Endothelial cell of umbilical vein (primary cell): ENCODE measurements at regions not wholly inside any gene's neighbourhood (a gene's known extent, or its start where the extent isn't known, plus 50 kb on each side); places are given as distances from the start of the nearest gene placed in this dataset.

Experiments
- BruUV-seq: library from RNA; stranded (reverse); fragments of 400-500 nt; replicated peaks from 2 replicates; lab custom pipeline; 2021; lab: Mats Ljungman, UMichigan
- CTCF ChIA-PET: fragments of 300-600, 350-600 bp; sonication (Branson Sonifier 250); formaldehyde crosslinking; loops from one replicate; lab custom pipeline; 2021; ENCODE audit warnings: antibody characterized with exemption, inconsistent platforms; lab: Charles Lee
- POLR2A ChIA-PET: fragments of 300-600, 350-600 bp; sonication (Branson Sonifier 250); formaldehyde crosslinking; loops from one replicate; lab custom pipeline; 2021; ENCODE audit warnings: antibody characterized with exemption, inconsistent platforms; lab: Charles Lee
- DNase-seq: peaks from one replicate; pipeline ENCODE4 v3.0.0-alpha.2; 2011; ENCODE audit warnings: low read depth, low spot score
- FAIRE-seq: peaks from 2 replicates; lab custom pipeline; 2011; peaks lifted over from hg19 to GRCh38; lab: Jason Lieb, UNC
- H2AFZ ChIP-seq: 2 replicates; pipeline ENCODE4 v1.6.0; 2012; ENCODE audit warnings: low read depth, low read length, control low read depth, inconsistent platforms
- H3K27ac ChIP-seq: 2 replicates; pipeline ENCODE4 v1.5.1; 2011; ENCODE audit warnings: low read depth, mild to moderate bottlenecking, control low read depth, low read length, moderate library complexity; ENCODE audit not compliant: insufficient read depth
- H3K27me3 ChIP-seq, 2 experiments: 2 replicates each; pipeline versions ENCODE4 v1.6.0 to v1.6.1; 2011; ENCODE audit warnings: low read length in 2 of 2, mixed read lengths in 1 of 2; ENCODE audit not compliant: control insufficient read depth in 2 of 2, insufficient read depth in 2 of 2
- H3K36me3 ChIP-seq, 2 experiments: 2 replicates in 1 of 2; 3 replicates in 1 of 2; pipeline ENCODE4 v1.5.1; 2011; ENCODE audit warnings: low read length in 2 of 2, mild to moderate bottlenecking in 1 of 2, moderate library complexity in 1 of 2; ENCODE audit not compliant: control insufficient read depth in 2 of 2, insufficient read depth in 2 of 2; ENCODE audit errors: extremely low read depth in 1 of 2
- H3K4me1 ChIP-seq: 3 replicates; pipeline ENCODE4 v1.5.1; 2011; ENCODE audit warnings: mild to moderate bottlenecking, low read length; ENCODE audit not compliant: control insufficient read depth, insufficient read depth; ENCODE audit errors: extremely low read depth
- H3K4me2 ChIP-seq: 2 replicates; pipeline ENCODE4 v1.6.1; 2011; ENCODE audit warnings: low read length, control low read depth, mixed read lengths; ENCODE audit not compliant: insufficient read depth
- H3K4me3 ChIP-seq, 3 experiments: fragments of 200-600 bp in 1 of 3; sonication (generic), shearing (Covaris generic) in 1 of 3; replicated peaks in 1 of 3; 2 replicates each; pipeline ENCODE4 v1.5.1; 2011 to 2016; ENCODE audit warnings: control low read depth in 3 of 3, low read length in 3 of 3, mild to moderate bottlenecking in 2 of 3, inconsistent platforms in 1 of 3, low read depth in 1 of 3, moderate library complexity in 1 of 3; ENCODE audit not compliant: insufficient read depth in 1 of 3
- H3K79me2 ChIP-seq: 2 replicates; pipeline ENCODE4 v1.6.0; 2012; ENCODE audit warnings: low read length, inconsistent platforms; ENCODE audit not compliant: control insufficient read depth, insufficient read depth
- H3K9ac ChIP-seq: replicated peaks from 2 replicates; pipeline ENCODE3; 2011; ENCODE audit warnings: low read length, control low read depth; ENCODE audit not compliant: insufficient read depth; ENCODE audit errors: extremely low read depth
- H3K9me1 ChIP-seq: replicated peaks from 3 replicates; pipeline ENCODE4 v1.6.0; 2011; ENCODE audit warnings: mild to moderate bottlenecking, low read length; ENCODE audit not compliant: control insufficient read depth, insufficient read depth; ENCODE audit errors: extremely low read depth
- H3K9me3 ChIP-seq: replicated peaks from 2 replicates; pipeline ENCODE4 v1.5.1; 2012; ENCODE audit warnings: low read length, inconsistent platforms; ENCODE audit not compliant: control insufficient read depth, insufficient read depth
- H4K20me1 ChIP-seq: replicated peaks from 2 replicates; pipeline ENCODE3; 2011; ENCODE audit warnings: mild to moderate bottlenecking, low read length; ENCODE audit not compliant: control insufficient read depth, insufficient read depth; ENCODE audit errors: extremely low read depth
- EZH2 ChIP-seq: IDR thresholded peaks from 2 replicates; pipeline ENCODE4 v1.6.1; 2012; ENCODE audit warnings: borderline replicate concordance, low read depth, mild to moderate bottlenecking, moderate library complexity, low read length, inconsistent platforms; ENCODE audit not compliant: severe bottlenecking
- FOS ChIP-seq: IDR thresholded peaks from 2 replicates; pipeline ENCODE4 v1.6.1; 2011; ENCODE audit warnings: mild to moderate bottlenecking, low read length, moderate library complexity, borderline replicate concordance; ENCODE audit not compliant: insufficient read depth
- GATA2 ChIP-seq: IDR thresholded peaks from 2 replicates; pipeline ENCODE4 v1.7.0; 2011; ENCODE audit warnings: low read depth, mild to moderate bottlenecking, moderate library complexity, mixed read lengths, low read length; ENCODE audit not compliant: insufficient read length, insufficient read depth
- JUN ChIP-seq: IDR thresholded peaks from 2 replicates; pipeline ENCODE4 v1.6.1; 2011; ENCODE audit warnings: borderline replicate concordance, low read depth; ENCODE audit not compliant: insufficient read length, insufficient read depth
- MYC ChIP-seq: IDR thresholded peaks from one replicate; pipeline ENCODE4 v1.6.1; 2011; ENCODE audit warnings: mild to moderate bottlenecking, low read depth, low read length
- POLR2A ChIP-seq: IDR thresholded peaks from 2 replicates; pipeline ENCODE4 v1.6.1; 2012; ENCODE audit warnings: low read depth, mild to moderate bottlenecking, control low read depth, low read length
- POLR2AphosphoS5 ChIP-seq: IDR thresholded peaks from 2 replicates; pipeline ENCODE4 v1.6.1; 2012; ENCODE audit warnings: low read depth, mild to moderate bottlenecking, control low read depth, low read length, moderate library complexity; ENCODE audit not compliant: insufficient read depth
- dilution Hi-C: fragments of 300-500 bp; cut with MboI; formaldehyde crosslinking; loops from one replicate; pipeline ENCODE4 v1.15.0; 2019; ENCODE audit warnings: low sequenced_read_pairs; ENCODE audit not compliant: extremely low pct_ligation_motif_present
- intact Hi-C: fragments of 100-400 bp; cut with micrococcal nuclease; formaldehyde crosslinking; loops from one replicate; pipeline ENCODE4 v1.10.0; 2022
- TF ChIP-seq, protein P1 (sequence below): IDR thresholded peaks from 2 replicates; pipeline ENCODE4 v1.6.1; 2011; ENCODE audit not compliant: insufficient read depth, insufficient read length
- TF ChIP-seq, protein P2 (sequence below), 2 donors: IDR thresholded peaks; 1 replicate in 1 of 2; 2 replicates in 1 of 2; pipeline ENCODE4 v1.5.1; 2011; ENCODE audit warnings: low read length in 2 of 2, mild to moderate bottlenecking in 2 of 2, moderate library complexity in 2 of 2, control low read depth in 1 of 2, inconsistent platforms in 1 of 2, low read depth in 1 of 2; ENCODE audit not compliant: insufficient read depth in 1 of 2; ENCODE audit errors: extremely low read depth in 1 of 2

DNA sequence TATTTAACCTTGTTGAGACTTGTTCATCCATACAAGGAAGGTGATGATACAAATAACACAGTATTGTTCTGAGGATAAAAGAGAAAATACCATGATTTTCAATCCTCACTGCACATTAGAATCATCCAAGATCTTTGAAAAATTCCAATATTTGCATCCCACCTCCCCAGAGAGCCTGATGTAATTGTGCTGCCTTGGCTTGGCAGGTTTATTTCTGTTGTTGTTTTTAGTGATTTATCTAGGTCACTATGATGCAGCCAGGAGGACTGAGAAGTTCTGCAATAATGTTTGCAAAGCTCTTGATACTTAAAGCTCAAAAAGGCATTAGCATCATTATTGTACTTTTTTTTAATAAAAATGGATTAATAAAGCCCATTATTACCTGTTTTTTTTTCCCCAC, 67.0 kb upstream of the NMUR2 start:
- no peak overlapping the region for H3K27ac ChIP-seq
- no peak overlapping the region for H3K9ac ChIP-seq
- BruUV-seq = no TSS peak
- FAIRE-seq (no peak), DNase-seq (no peak)
- no peak overlapping the region for H3K4me2 ChIP-seq
- ChIA-PET CTCF (no interaction called here), POLR2A (no interaction called here)
- no peak overlapping the region for H3K4me3 ChIP-seq
- dilution Hi-C loops = no loop called here
- no peaks in the 10 kb centered on the region for H3K9me3 ChIP-seq
- no peaks in the 10 kb centered on the region for H3K27me3 ChIP-seq
- no peaks in the 10 kb centered on the region for H3K36me3 ChIP-seq
- no peaks in the 10 kb centered on the region for H4K20me1 ChIP-seq
- H3K79me2 ChIP-seq = no peaks in the 10 kb centered on the region
- H3K9me1 ChIP-seq = no peaks in the 10 kb centered on the region
- intact Hi-C loops = no loop called here
- H3K4me1 ChIP-seq = no peaks in the 10 kb centered on the region
- TF ChIP-seq, protein P1, sequence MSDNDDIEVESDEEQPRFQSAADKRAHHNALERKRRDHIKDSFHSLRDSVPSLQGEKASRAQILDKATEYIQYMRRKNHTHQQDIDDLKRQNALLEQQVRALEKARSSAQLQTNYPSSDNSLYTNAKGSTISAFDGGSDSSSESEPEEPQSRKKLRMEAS = no peak
- TF ChIP-seq POLR2A (no peak), JUN (no peak), GATA2 (no peak), FOS (no peak), MYC (no peak), POLR2AphosphoS5 (no peak), EZH2 (no peak)
- TF ChIP-seq, protein P2, sequence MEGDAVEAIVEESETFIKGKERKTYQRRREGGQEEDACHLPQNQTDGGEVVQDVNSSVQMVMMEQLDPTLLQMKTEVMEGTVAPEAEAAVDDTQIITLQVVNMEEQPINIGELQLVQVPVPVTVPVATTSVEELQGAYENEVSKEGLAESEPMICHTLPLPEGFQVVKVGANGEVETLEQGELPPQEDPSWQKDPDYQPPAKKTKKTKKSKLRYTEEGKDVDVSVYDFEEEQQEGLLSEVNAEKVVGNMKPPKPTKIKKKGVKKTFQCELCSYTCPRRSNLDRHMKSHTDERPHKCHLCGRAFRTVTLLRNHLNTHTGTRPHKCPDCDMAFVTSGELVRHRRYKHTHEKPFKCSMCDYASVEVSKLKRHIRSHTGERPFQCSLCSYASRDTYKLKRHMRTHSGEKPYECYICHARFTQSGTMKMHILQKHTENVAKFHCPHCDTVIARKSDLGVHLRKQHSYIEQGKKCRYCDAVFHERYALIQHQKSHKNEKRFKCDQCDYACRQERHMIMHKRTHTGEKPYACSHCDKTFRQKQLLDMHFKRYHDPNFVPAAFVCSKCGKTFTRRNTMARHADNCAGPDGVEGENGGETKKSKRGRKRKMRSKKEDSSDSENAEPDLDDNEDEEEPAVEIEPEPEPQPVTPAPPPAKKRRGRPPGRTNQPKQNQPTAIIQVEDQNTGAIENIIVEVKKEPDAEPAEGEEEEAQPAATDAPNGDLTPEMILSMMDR (IDR thresholded peaks at IDR 0.05; ENCODE audit: extremely low read depth in 1 of 2, insufficient read depth in 1 of 2, low read depth in 1 of 2, low read length in 2 of 2) = no peak
- H2AFZ ChIP-seq = no peak overlapping the region
